HCT116 (cell line): ENCODE measurements at regions not wholly inside any gene's neighbourhood (a gene's known extent, or its start where the extent isn't known, plus 50 kb on each side); places are given as distances from the start of the nearest gene placed in this dataset.

Source experiments
- ATAC-seq: fragments of 200-7000 bp; cut with Tn5 transposase; 2 replicates; pipeline ENCODE4 v1.9.1; 2020; ENCODE audit warnings: mild to moderate bottlenecking, moderate library complexity
- BruUV-seq: library from RNA; stranded (reverse); fragments of 400-500 nt; replicated peaks from 2 replicates; lab custom pipeline; 2021; lab: Mats Ljungman, UMichigan
- CTCF ChIA-PET: fragments of 300-600 bp; sonication (Branson Sonifier 250); formaldehyde crosslinking; loops from one replicate; lab custom pipeline; 2021; ENCODE audit warnings: antibody characterized with exemption; lab: Charles Lee
- POLR2A ChIA-PET: fragments of 300-600, 350-600 bp; sonication (Branson Sonifier 250); formaldehyde crosslinking; loops from one replicate; lab custom pipeline; 2021; ENCODE audit warnings: antibody characterized with exemption; lab: Charles Lee
- RAD21 ChIA-PET, 2 experiments: fragments of 300-600 bp; sonication (Branson Sonifier 250); formaldehyde crosslinking; loops; one replicate each; lab custom pipeline; 2023; ENCODE audit warnings: low total read pairs in 2 of 2; ENCODE audit not compliant: uncharacterized antibody in 2 of 2, unreplicated experiment in 2 of 2, low non-redundant PET in 1 of 2; lab: Charles Lee
- DNase-seq: peaks from one replicate; pipeline ENCODE4 v3.0.0-alpha.2; 2010; ENCODE audit warnings: low read depth, low spot score
- H2AFZ ChIP-seq: fragments of 200-600 bp; shearing (Covaris generic), sonication (generic); 2 replicates; pipeline ENCODE4 v1.6.1; 2017; ENCODE audit warnings: low read depth, mixed run types, mixed read lengths, antibody characterized with exemption, low read length; ENCODE audit not compliant: poor library complexity, severe bottlenecking
- H3K27ac ChIP-seq: 2 replicates; pipeline ENCODE4 v1.5.1; 2012; ENCODE audit warnings: low read depth, low read length
- H3K27me3 ChIP-seq: fragments of 200-600 bp; sonication (generic); 2 replicates; pipeline ENCODE4 v1.6.1; 2016; ENCODE audit warnings: mixed run types, low read length, mixed read lengths; ENCODE audit not compliant: insufficient read depth
- H3K36me3 ChIP-seq, 2 experiments: fragments of 200-500 bp in 1 of 2; fragments of 200-600 bp in 1 of 2; sonication (Bioruptor generic) in 1 of 2; sonication (generic) in 1 of 2; 2 replicates each; pipeline versions ENCODE4 v1.5.1 to v1.6.1; 2014 to 2016; ENCODE audit warnings: low read length in 2 of 2, inconsistent platforms in 1 of 2, mixed read lengths in 1 of 2, mixed run types in 1 of 2; ENCODE audit not compliant: insufficient read depth in 2 of 2, control insufficient read depth in 1 of 2
- H3K4me1 ChIP-seq, 2 experiments: fragments of 200-600 bp in 1 of 2; sonication (generic) in 1 of 2; 2 replicates each; pipeline versions ENCODE4 v1.5.1 to v1.6.1; 2012 to 2017; ENCODE audit warnings: low read length in 2 of 2, inconsistent platforms in 1 of 2, mild to moderate bottlenecking in 1 of 2, mixed read lengths in 1 of 2, mixed run types in 1 of 2, moderate library complexity in 1 of 2; ENCODE audit not compliant: insufficient read depth in 2 of 2, control insufficient read depth in 1 of 2
- H3K4me2 ChIP-seq: fragments of 200-600 bp; sonication (generic); 2 replicates; pipeline ENCODE4 v1.6.1; 2017; ENCODE audit warnings: mixed run types, low read length, mixed read lengths
- H3K4me3 ChIP-seq, 2 experiments: fragments of 200-600 bp in 1 of 2; sonication (generic) in 1 of 2; replicated peaks in 1 of 2; 2 replicates each; pipeline ENCODE4 v1.5.1; 2011 to 2016; ENCODE audit warnings: low read length in 2 of 2, control low read depth in 1 of 2, low read depth in 1 of 2, mild to moderate bottlenecking in 1 of 2, mixed read lengths in 1 of 2, mixed run types in 1 of 2
- H3K79me2 ChIP-seq: fragments of 200-600 bp; sonication (generic); 2 replicates; pipeline ENCODE4 v1.6.1; 2017; ENCODE audit warnings: mild to moderate bottlenecking, mixed run types, low read length, moderate library complexity, mixed read lengths; ENCODE audit not compliant: insufficient read depth
- H3K9ac ChIP-seq: fragments of 200-600 bp; sonication (generic); 2 replicates; pipeline ENCODE4 v1.6.1; 2016; ENCODE audit warnings: low read length, mixed read lengths
- H3K9me2 ChIP-seq: fragments of 200-600 bp; sonication (generic), shearing (Covaris generic); 2 replicates; pipeline ENCODE4 v1.6.1; 2017; ENCODE audit warnings: mixed run types, mild to moderate bottlenecking, moderate library complexity; ENCODE audit not compliant: insufficient read depth
- H3K9me3 ChIP-seq, 2 experiments: fragments of 200-500 bp in 1 of 2; fragments of 200-600 bp in 1 of 2; sonication (Bioruptor generic) in 1 of 2; sonication (generic) in 1 of 2; 2 replicates each; pipeline ENCODE4 v1.6.1; 2014 to 2017; ENCODE audit warnings: low read length in 2 of 2, mixed read lengths in 2 of 2, inconsistent platforms in 1 of 2, low read depth in 1 of 2, mild to moderate bottlenecking in 1 of 2, mixed run types in 1 of 2, moderate library complexity in 1 of 2; ENCODE audit not compliant: control insufficient read depth in 1 of 2, insufficient read depth in 1 of 2
- H4K20me1 ChIP-seq: fragments of 200-600 bp; sonication (generic), shearing (Covaris generic); 2 replicates; pipeline ENCODE4 v1.6.1; 2017; ENCODE audit warnings: mixed run types, mild to moderate bottlenecking, moderate library complexity; ENCODE audit not compliant: insufficient read depth
- ATF3 ChIP-seq: IDR thresholded peaks from 2 replicates; pipeline ENCODE4 v1.6.1; 2012
- CBX3 ChIP-seq: IDR thresholded peaks from 2 replicates; pipeline ENCODE4 v1.6.1; 2012; ENCODE audit warnings: low read depth
- CEBPB ChIP-seq: IDR thresholded peaks from 2 replicates; pipeline ENCODE4 v1.6.1; 2012; ENCODE audit warnings: low read depth
- EGR1 ChIP-seq: IDR thresholded peaks from 2 replicates; pipeline ENCODE4 v1.6.1; 2012; ENCODE audit warnings: low read depth
- EZH2 ChIP-seq: fragments of 200-600 bp; sonication (generic); IDR thresholded peaks from 2 replicates; pipeline ENCODE4 v1.6.1; 2017; ENCODE audit warnings: antibody characterized with exemption, mixed run types
- EZH2phosphoT487 ChIP-seq: fragments of 200-600 bp; IDR thresholded peaks from 2 replicates; pipeline ENCODE4 v1.6.1; 2018; ENCODE audit warnings: antibody characterized with exemption, borderline replicate concordance
- FOSL1 ChIP-seq: IDR thresholded peaks from 2 replicates; pipeline ENCODE4 v1.6.1; 2012; ENCODE audit warnings: low read depth
- JUND ChIP-seq: IDR thresholded peaks from 2 replicates; pipeline ENCODE4 v1.6.1; 2012
- POLR2AphosphoS5 ChIP-seq: IDR thresholded peaks from 2 replicates; pipeline ENCODE4 v1.6.1; 2011; ENCODE audit warnings: mild to moderate bottlenecking, low read depth, low read length, moderate library complexity
- SP1 ChIP-seq: IDR thresholded peaks from 2 replicates; pipeline ENCODE4 v1.6.1; 2012; ENCODE audit warnings: low read depth
- YY1 ChIP-seq: IDR thresholded peaks from 2 replicates; pipeline ENCODE4 v1.6.1; 2011; ENCODE audit warnings: low read length, low read depth, moderate library complexity, mild to moderate bottlenecking; ENCODE audit not compliant: insufficient replicate concordance; ENCODE audit errors: extremely low read depth
- ZFX ChIP-seq: fragments of 450-650 bp; IDR thresholded peaks from 2 replicates; pipeline ENCODE4 v1.6.1; 2017
- ZNF274 ChIP-seq: fragments of 200-500 bp; sonication (Bioruptor generic); IDR thresholded peaks from 2 replicates; pipeline ENCODE4 v1.6.1; 2014; ENCODE audit warnings: mild to moderate bottlenecking, low read depth, low read length, inconsistent platforms
- intact Hi-C: fragments of 100-400 bp; cut with micrococcal nuclease; formaldehyde crosslinking; loops from 2 replicates; pipeline ENCODE4 v1.10.0; 2022
- TF ChIP-seq, protein P1 (sequence below): IDR thresholded peaks from 2 replicates; pipeline ENCODE4 v1.6.1; 2012; ENCODE audit warnings: low read depth
- TF ChIP-seq, protein P2 (sequence below): IDR thresholded peaks from 2 replicates; pipeline ENCODE4 v1.6.1; 2011; ENCODE audit warnings: mild to moderate bottlenecking, low read length, moderate library complexity; ENCODE audit not compliant: insufficient replicate concordance; ENCODE audit errors: extremely low read depth
- TF ChIP-seq, protein P3 (sequence below): IDR thresholded peaks from 2 replicates; pipeline ENCODE4 v1.6.1; 2012

GRCh38 chr10:81136261-81136660, 598.6 kb downstream of the SH2D4B start:
- RAD21 ChIA-PET, result no interaction called here
- H3K9me2 ChIP-seq, result no peaks in the 10 kb centered on the region
- no peak overlapping the region for H2AFZ ChIP-seq
- no peak for TF ChIP-seq CBX3
- TF ChIP-seq, protein P1, sequence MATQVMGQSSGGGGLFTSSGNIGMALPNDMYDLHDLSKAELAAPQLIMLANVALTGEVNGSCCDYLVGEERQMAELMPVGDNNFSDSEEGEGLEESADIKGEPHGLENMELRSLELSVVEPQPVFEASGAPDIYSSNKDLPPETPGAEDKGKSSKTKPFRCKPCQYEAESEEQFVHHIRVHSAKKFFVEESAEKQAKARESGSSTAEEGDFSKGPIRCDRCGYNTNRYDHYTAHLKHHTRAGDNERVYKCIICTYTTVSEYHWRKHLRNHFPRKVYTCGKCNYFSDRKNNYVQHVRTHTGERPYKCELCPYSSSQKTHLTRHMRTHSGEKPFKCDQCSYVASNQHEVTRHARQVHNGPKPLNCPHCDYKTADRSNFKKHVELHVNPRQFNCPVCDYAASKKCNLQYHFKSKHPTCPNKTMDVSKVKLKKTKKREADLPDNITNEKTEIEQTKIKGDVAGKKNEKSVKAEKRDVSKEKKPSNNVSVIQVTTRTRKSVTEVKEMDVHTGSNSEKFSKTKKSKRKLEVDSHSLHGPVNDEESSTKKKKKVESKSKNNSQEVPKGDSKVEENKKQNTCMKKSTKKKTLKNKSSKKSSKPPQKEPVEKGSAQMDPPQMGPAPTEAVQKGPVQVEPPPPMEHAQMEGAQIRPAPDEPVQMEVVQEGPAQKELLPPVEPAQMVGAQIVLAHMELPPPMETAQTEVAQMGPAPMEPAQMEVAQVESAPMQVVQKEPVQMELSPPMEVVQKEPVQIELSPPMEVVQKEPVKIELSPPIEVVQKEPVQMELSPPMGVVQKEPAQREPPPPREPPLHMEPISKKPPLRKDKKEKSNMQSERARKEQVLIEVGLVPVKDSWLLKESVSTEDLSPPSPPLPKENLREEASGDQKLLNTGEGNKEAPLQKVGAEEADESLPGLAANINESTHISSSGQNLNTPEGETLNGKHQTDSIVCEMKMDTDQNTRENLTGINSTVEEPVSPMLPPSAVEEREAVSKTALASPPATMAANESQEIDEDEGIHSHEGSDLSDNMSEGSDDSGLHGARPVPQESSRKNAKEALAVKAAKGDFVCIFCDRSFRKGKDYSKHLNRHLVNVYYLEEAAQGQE, result no peak
- no peak for TF ChIP-seq JUND
- ATAC-seq (no peak), DNase-seq (no peak)
- POLR2A ChIA-PET, result no interaction called here
- no peak overlapping the region for H3K27ac ChIP-seq
- no peaks in the 10 kb centered on the region for H3K79me2 ChIP-seq
- no TSS peak for BruUV-seq
- no peaks in the 10 kb centered on the region for H3K27me3 ChIP-seq
- H3K36me3 ChIP-seq, result no peaks in the 10 kb centered on the region
- H3K4me2 ChIP-seq, result no peak overlapping the region
- H4K20me1 ChIP-seq, result no peaks in the 10 kb centered on the region
- intact Hi-C loops, result no loop called here
- no peak overlapping the region for H3K9ac ChIP-seq
- no peaks in the 10 kb centered on the region for H3K4me1 ChIP-seq
- H3K4me3 ChIP-seq, result no peak overlapping the region
- CTCF ChIA-PET, result no interaction called here
- H3K9me3 ChIP-seq, result peaks cover 0 to 4% of the 10 kb centered on the region in 2 experiments; a peak in 1 of 4 replicates

- Histone ChIP-seq H3K27me3 (no peaks in the 10 kb centered on the region), H3K9ac (no peak overlapping the region), H3K36me3 (no peaks in the 10 kb centered on the region), H2AFZ (no peak overlapping the region), H4K20me1 (no peaks in the 10 kb centered on the region), H3K9me3 (peaks cover 0 to 8% of the 10 kb centered on the region in 2 experiments; a peak in 2 of 4 replicates), H3K27ac (no peak overlapping the region), H3K79me2 (no peaks in the 10 kb centered on the region), H3K9me2 (no peaks in the 10 kb centered on the region), H3K4me1 (no peaks in the 10 kb centered on the region), H3K4me2 (no peak overlapping the region), H3K4me3 (no peak overlapping the region)
- ChIA-PET RAD21 (no interaction called here), CTCF (no interaction called here), POLR2A (no interaction called here)
- intact Hi-C loops, result no loop called here
- ATAC-seq (no peak), DNase-seq (no peak)
- BruUV-seq, result no TSS peak
- TF ChIP-seq SP1, result no peak
- TF ChIP-seq, protein P2, sequence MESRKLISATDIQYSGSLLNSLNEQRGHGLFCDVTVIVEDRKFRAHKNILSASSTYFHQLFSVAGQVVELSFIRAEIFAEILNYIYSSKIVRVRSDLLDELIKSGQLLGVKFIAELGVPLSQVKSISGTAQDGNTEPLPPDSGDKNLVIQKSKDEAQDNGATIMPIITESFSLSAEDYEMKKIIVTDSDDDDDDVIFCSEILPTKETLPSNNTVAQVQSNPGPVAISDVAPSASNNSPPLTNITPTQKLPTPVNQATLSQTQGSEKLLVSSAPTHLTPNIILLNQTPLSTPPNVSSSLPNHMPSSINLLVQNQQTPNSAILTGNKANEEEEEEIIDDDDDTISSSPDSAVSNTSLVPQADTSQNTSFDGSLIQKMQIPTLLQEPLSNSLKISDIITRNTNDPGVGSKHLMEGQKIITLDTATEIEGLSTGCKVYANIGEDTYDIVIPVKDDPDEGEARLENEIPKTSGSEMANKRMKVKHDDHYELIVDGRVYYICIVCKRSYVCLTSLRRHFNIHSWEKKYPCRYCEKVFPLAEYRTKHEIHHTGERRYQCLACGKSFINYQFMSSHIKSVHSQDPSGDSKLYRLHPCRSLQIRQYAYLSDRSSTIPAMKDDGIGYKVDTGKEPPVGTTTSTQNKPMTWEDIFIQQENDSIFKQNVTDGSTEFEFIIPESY, result no peak
- no peak for TF ChIP-seq ATF3
- no peak for TF ChIP-seq EZH2
- no peak for TF ChIP-seq FOSL1
- TF ChIP-seq JUND, result no peak
- TF ChIP-seq CBX3, result no peak
- TF ChIP-seq CEBPB, result no peak
- no peak for TF ChIP-seq EGR1
- no peak for TF ChIP-seq EZH2phosphoT487
- TF ChIP-seq ZNF274, result no peak
- no peak for TF ChIP-seq ZFX
- no peak for TF ChIP-seq YY1
- TF ChIP-seq POLR2AphosphoS5, result no peak
- TF ChIP-seq, protein P3, sequence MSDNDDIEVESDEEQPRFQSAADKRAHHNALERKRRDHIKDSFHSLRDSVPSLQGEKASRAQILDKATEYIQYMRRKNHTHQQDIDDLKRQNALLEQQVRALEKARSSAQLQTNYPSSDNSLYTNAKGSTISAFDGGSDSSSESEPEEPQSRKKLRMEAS, result no peak
Observed at GRCh38 chr10:81145975-81146374, 608.3 kb downstream of the SH2D4B start.
